ENCODE measurements at regions not wholly inside any gene's neighbourhood (a gene's known extent, or its start where the extent isn't known, plus 50 kb on each side); places are given as distances from the start of the nearest gene placed in this dataset.
A peak's percentile ranks its signal among the peaks of the same experiment; 100 is the strongest.

DNA sequence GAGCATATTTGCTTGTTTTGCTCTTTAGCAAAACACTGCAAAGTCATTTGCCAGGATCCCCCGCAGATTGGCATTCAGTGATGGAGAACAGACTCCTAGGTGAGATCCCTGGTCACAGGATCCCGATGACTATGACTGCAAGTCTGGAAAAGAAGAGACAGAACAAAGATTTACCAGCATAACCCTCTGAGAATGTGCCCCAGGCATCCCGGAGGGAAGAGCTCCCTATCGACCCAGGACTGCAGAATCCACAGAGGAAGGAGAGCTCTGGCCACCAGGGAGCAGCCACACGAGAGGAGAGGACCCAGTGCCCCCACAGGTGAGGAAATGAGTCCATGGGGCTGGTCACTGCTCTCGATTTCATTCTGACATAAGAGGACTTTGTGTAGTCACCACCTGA is 105.2 kb downstream of the ZNF280B start:
- CTCF ChIA-PET, result no interaction called here
- POLR2A ChIA-PET, result interaction anchor here (0.8 kb wide), 1 partner anchor 533 kb away, joined by 9 read pairs; no protein-coding TSS in a partner anchor
- DNase-seq, result no peak
- H3K9me3 Mint-ChIP-seq, result no peaks in the 10 kb centered on the region
- H3K36me3 Mint-ChIP-seq (ENCODE audit: low read depth), result no peaks in the 10 kb centered on the region
- no peak overlapping the region for H3K27ac Mint-ChIP-seq
- H3K4me1 Mint-ChIP-seq, result peaks cover 57% of the 10 kb centered on the region
- ATAC-seq (ENCODE audit: low read depth), result no peak
- no peaks in the 10 kb centered on the region for H3K27me3 Mint-ChIP-seq
- H3K4me3 Mint-ChIP-seq, result no peak overlapping the region
- TF ChIP-seq, protein P1, sequence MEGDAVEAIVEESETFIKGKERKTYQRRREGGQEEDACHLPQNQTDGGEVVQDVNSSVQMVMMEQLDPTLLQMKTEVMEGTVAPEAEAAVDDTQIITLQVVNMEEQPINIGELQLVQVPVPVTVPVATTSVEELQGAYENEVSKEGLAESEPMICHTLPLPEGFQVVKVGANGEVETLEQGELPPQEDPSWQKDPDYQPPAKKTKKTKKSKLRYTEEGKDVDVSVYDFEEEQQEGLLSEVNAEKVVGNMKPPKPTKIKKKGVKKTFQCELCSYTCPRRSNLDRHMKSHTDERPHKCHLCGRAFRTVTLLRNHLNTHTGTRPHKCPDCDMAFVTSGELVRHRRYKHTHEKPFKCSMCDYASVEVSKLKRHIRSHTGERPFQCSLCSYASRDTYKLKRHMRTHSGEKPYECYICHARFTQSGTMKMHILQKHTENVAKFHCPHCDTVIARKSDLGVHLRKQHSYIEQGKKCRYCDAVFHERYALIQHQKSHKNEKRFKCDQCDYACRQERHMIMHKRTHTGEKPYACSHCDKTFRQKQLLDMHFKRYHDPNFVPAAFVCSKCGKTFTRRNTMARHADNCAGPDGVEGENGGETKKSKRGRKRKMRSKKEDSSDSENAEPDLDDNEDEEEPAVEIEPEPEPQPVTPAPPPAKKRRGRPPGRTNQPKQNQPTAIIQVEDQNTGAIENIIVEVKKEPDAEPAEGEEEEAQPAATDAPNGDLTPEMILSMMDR (IDR thresholded peaks at IDR 0.05), result no peak
- intact Hi-C loops (cut with micrococcal nuclease), result loop anchor here (5.0 kb wide), 1 partner anchor 36 kb away; no protein-coding TSS in a partner anchor

DNA sequence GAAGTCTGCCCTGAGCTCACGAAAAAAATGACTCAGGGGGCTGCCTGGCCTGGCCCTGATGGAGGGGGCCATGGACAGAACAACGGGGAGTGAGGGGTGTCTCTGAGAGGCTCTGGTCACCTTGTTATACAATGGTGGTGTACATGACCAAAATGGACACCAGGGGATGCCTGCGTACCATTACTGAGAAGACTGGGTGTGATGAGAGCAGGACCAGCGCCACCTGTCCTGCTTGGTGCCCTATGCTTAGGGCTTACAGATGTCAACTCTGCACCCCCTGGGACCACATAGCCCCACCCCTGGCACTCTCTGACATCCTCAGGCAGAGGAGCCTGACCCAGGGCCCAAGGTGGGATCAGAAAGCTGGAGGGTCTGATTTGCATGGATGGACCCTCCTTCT is 104.8 kb downstream of the ZNF280B start:
- Mint-ChIP-seq H3K9me3 (no peaks in the 10 kb centered on the region), H3K36me3 (ENCODE audit: low read depth) (no peaks in the 10 kb centered on the region), H3K4me1 (peaks cover 58% of the 10 kb centered on the region), H3K27ac (no peak overlapping the region), H3K4me3 (no peak overlapping the region), H3K27me3 (no peaks in the 10 kb centered on the region)
- intact Hi-C loops (cut with micrococcal nuclease), result loop anchor here (5.0 kb wide), 1 partner anchor 36 kb away; no protein-coding TSS in a partner anchor
- ChIA-PET POLR2A (interaction anchor here (0.8 kb wide), 1 partner anchor 532 kb away, joined by 9 read pairs; no protein-coding TSS in a partner anchor), CTCF (interaction anchor here (1.2 to 1.4 kb wide), 2 partner anchors 23 to 34 kb away, joined by 4 read pairs; no protein-coding TSS in a partner anchor)
- TF ChIP-seq, protein P1 (IDR thresholded peaks at IDR 0.05), result no peak
- ATAC-seq (ENCODE audit: low read depth), result peak; percentile 70
- no peak for DNase-seq

DNA sequence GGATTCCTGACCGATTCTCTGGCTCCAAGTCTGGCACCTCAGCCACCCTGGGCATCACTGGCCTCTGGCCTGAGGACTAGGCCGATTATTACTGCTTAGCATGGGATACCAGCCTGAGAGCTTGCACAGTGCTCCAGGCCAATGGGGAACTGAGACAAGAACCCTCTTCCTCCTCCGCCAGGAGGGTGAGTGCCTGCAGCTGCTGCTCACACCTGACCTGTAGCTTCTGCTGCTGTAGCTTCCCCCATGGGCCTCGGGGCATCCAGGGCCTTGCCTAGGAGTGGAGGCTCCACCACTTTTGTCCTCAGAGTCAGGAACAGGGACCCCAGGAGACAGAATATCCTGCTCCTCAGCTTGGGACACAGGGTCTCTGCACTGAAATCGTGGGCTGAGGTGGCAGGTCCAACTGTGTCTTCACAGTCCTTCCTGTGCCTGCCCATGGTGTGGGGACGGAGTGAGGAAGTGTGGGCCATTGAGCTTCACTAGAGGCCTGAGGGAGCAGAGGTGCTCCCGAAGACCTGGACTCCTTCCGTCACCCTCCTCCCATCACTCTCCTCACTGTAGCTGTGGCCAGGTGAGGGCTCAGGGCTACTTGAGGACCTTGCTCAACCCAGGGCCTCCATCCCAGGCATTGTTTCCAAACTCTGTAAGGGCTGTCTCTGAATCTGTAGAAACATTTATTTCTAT is 103.8 kb downstream of the ZNF280B start:
- ChIA-PET CTCF (interaction anchor here (0.8 to 1.4 kb wide), 7 partner anchors 17 to 197 kb away, joined by 3 to 5 read pairs (median 4); no protein-coding TSS in a partner anchor), POLR2A (interaction anchor here (1.0 to 1.1 kb wide), 2 partner anchors 10 to 18 kb away, joined by 4 to 8 read pairs; no protein-coding TSS in a partner anchor)
- Mint-ChIP-seq H3K27me3 (no peaks in the 10 kb centered on the region), H3K36me3 (ENCODE audit: low read depth) (no peaks in the 10 kb centered on the region), H3K4me3 (peak overlapping the region; percentile 35), H3K9me3 (no peaks in the 10 kb centered on the region), H3K4me1 (peaks cover 68% of the 10 kb centered on the region), H3K27ac (peak overlapping the region; percentile 76)
- ATAC-seq (ENCODE audit: low read depth) (peak; percentile 76), DNase-seq (peak; percentile 36)
- intact Hi-C loops (cut with micrococcal nuclease), result loop anchor here (5.0 kb wide), 1 partner anchor 37 kb away; no protein-coding TSS in a partner anchor
- TF ChIP-seq, protein P1 (IDR thresholded peaks at IDR 0.05), result no peak

DNA sequence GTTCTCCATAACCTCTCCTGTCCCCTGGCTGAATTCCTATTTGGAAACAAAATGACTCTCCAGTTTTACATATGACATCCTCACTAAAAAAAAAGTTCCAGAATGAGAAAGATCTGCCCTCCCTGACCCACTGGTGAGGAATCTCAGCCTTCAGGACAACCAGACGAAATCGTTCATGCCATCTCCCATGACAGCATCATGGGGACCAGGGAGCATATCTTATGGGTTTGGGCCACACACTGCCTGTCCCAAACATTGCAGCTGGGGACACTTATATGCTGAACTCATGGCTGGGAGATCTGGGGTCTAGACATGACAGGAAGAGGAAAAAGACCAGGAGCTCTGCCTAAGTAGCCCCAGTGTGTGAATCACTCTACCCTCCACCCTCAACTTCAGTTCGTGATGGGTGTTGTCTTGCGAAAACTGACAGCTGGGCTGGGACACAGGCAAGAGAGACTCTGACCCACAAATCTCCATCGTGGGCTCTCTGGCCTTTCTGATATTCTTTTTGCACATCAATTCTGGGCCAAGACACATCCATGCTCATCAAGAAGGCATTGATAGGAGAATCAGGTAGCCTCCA is 102.0 kb downstream of the ZNF280B start:
- peaks cover 76% of the 10 kb centered on the region for H3K4me1 Mint-ChIP-seq
- no peak for DNase-seq

More for the DNA sequence above, 102.0 kb downstream of the ZNF280B start:
- Mint-ChIP-seq H3K4me3 (no peak overlapping the region), H3K27me3 (no peaks in the 10 kb centered on the region), H3K27ac (no peak overlapping the region), H3K36me3 (ENCODE audit: low read depth) (no peaks in the 10 kb centered on the region), H3K9me3 (no peaks in the 10 kb centered on the region)
- no peak for ATAC-seq (ENCODE audit: low read depth)
- intact Hi-C loops (cut with micrococcal nuclease), result no loop called here
- POLR2A ChIA-PET, result interaction anchor here (0.5 kb wide), 1 partner anchor 14 kb away, joined by 3 read pairs; no protein-coding TSS in a partner anchor
- CTCF ChIA-PET, result interaction anchor here (1.2 to 1.4 kb wide), 2 partner anchors 16 to 26 kb away, joined by 3 to 5 read pairs; no protein-coding TSS in a partner anchor
- TF ChIP-seq, protein P1 (IDR thresholded peaks at IDR 0.05), result no peak

Data from activated B cell treated with CpG ODN at 0.5 μM for 24 hours (primary cell).